ENCODE measurements at regions not wholly inside any gene's neighbourhood (a gene's known extent, or its start where the extent isn't known, plus 50 kb on each side); places are given as distances from the start of the nearest gene placed in this dataset.

- H3K27me3 ChIP-seq (ENCODE audit: control insufficient read depth in 2 of 2, insufficient read depth in 2 of 2, low read length in 2 of 2) = no peaks in the 10 kb centered on the region
- no peak for FAIRE-seq
- DNase-seq (ENCODE audit: low read depth, low spot score) = no peak
Observed at GRCh38 chr2:150672311-150672710, 184.8 kb upstream of the RND3 start.

GRCh38 chr2:150669492-150669891 lies 182.0 kb upstream of the RND3 start:
- dilution Hi-C loops (cut with MboI; ENCODE audit: extremely low pct_ligation_motif_present, low sequenced_read_pairs) = no loop called here
- Histone ChIP-seq H2AFZ (ENCODE audit: low read depth, low read length) (no peak overlapping the region), H3K4me2 (ENCODE audit: insufficient read depth, low read length) (no peak overlapping the region), H3K27ac (ENCODE audit: insufficient read depth, low read depth, low read length) (no peak overlapping the region), H3K9me3 (replicated peaks; ENCODE audit: control insufficient read depth, insufficient read depth, low read length) (no peaks in the 10 kb centered on the region), H3K9ac (replicated peaks; ENCODE audit: extremely low read depth, insufficient read depth, low read length) (no peak overlapping the region), H3K36me3 (ENCODE audit: control insufficient read depth in 2 of 2, extremely low read depth in 1 of 2, insufficient read depth in 2 of 2, low read length in 2 of 2) (no peaks in the 10 kb centered on the region), H3K79me2 (ENCODE audit: control insufficient read depth, insufficient read depth, low read length) (no peaks in the 10 kb centered on the region), H3K4me3 (replicated peaks in 1 of 3; ENCODE audit: insufficient read depth in 1 of 3, low read depth in 1 of 3, low read length in 3 of 3) (no peak overlapping the region), H3K9me1 (replicated peaks; ENCODE audit: control insufficient read depth, extremely low read depth, insufficient read depth, low read length) (no peaks in the 10 kb centered on the region), H3K4me1 (ENCODE audit: control insufficient read depth, extremely low read depth, insufficient read depth, low read length) (no peaks in the 10 kb centered on the region), H3K27me3 (ENCODE audit: control insufficient read depth in 2 of 2, insufficient read depth in 2 of 2, low read length in 2 of 2) (no peaks in the 10 kb centered on the region), H4K20me1 (replicated peaks; ENCODE audit: control insufficient read depth, extremely low read depth, insufficient read depth, low read length) (no peaks in the 10 kb centered on the region)
- intact Hi-C loops (cut with micrococcal nuclease) = no loop called here
- ChIA-PET POLR2A (no interaction called here), CTCF (no interaction called here)
- FAIRE-seq (no peak), DNase-seq (ENCODE audit: low read depth, low spot score) (no peak)
- TF ChIP-seq MYC (IDR thresholded peaks at IDR 0.05; ENCODE audit: low read depth, low read length) = no peak
- no peak for TF ChIP-seq POLR2AphosphoS5 (IDR thresholded peaks at IDR 0.05; ENCODE audit: insufficient read depth, low read depth, low read length)
- TF ChIP-seq JUN (IDR thresholded peaks at IDR 0.05; ENCODE audit: borderline replicate concordance, insufficient read depth, insufficient read length, low read depth) = no peak
- no peak for TF ChIP-seq POLR2A (IDR thresholded peaks at IDR 0.05; ENCODE audit: low read depth, low read length)
- TF ChIP-seq GATA2 (IDR thresholded peaks at IDR 0.05; ENCODE audit: insufficient read depth, insufficient read length, low read depth, low read length) = no peak
- no TSS peak for BruUV-seq (replicated peaks)

More at GRCh38 chr2:150672311-150672710, 184.8 kb upstream of the RND3 start:
- Histone ChIP-seq H3K4me3 (replicated peaks in 1 of 3; ENCODE audit: insufficient read depth in 1 of 3, low read depth in 1 of 3, low read length in 3 of 3) (no peak overlapping the region), H3K79me2 (ENCODE audit: control insufficient read depth, insufficient read depth, low read length) (no peaks in the 10 kb centered on the region), H4K20me1 (replicated peaks; ENCODE audit: control insufficient read depth, extremely low read depth, insufficient read depth, low read length) (no peaks in the 10 kb centered on the region), H3K9me3 (replicated peaks; ENCODE audit: control insufficient read depth, insufficient read depth, low read length) (no peaks in the 10 kb centered on the region), H3K27ac (ENCODE audit: insufficient read depth, low read depth, low read length) (no peak overlapping the region), H3K36me3 (ENCODE audit: control insufficient read depth in 2 of 2, extremely low read depth in 1 of 2, insufficient read depth in 2 of 2, low read length in 2 of 2) (no peaks in the 10 kb centered on the region), H3K4me1 (ENCODE audit: control insufficient read depth, extremely low read depth, insufficient read depth, low read length) (no peaks in the 10 kb centered on the region), H3K9me1 (replicated peaks; ENCODE audit: control insufficient read depth, extremely low read depth, insufficient read depth, low read length) (no peaks in the 10 kb centered on the region), H3K9ac (replicated peaks; ENCODE audit: extremely low read depth, insufficient read depth, low read length) (no peak overlapping the region), H2AFZ (ENCODE audit: low read depth, low read length) (no peak overlapping the region), H3K4me2 (ENCODE audit: insufficient read depth, low read length) (no peak overlapping the region)
- no TSS peak for BruUV-seq (replicated peaks)
- CTCF ChIA-PET = no interaction called here
- no peak for TF ChIP-seq GATA2 (IDR thresholded peaks at IDR 0.05; ENCODE audit: insufficient read depth, insufficient read length, low read depth, low read length)
- TF ChIP-seq JUN (IDR thresholded peaks at IDR 0.05; ENCODE audit: borderline replicate concordance, insufficient read depth, insufficient read length, low read depth) = no peak
- TF ChIP-seq MYC (IDR thresholded peaks at IDR 0.05; ENCODE audit: low read depth, low read length) = no peak
- TF ChIP-seq POLR2AphosphoS5 (IDR thresholded peaks at IDR 0.05; ENCODE audit: insufficient read depth, low read depth, low read length) = no peak
- TF ChIP-seq EZH2 (IDR thresholded peaks at IDR 0.05; ENCODE audit: borderline replicate concordance, low read depth, low read length, severe bottlenecking) = no peak
- TF ChIP-seq FOS (IDR thresholded peaks at IDR 0.05; ENCODE audit: borderline replicate concordance, insufficient read depth, low read length) = no peak
- intact Hi-C loops (cut with micrococcal nuclease) (no loop called here), dilution Hi-C loops (cut with MboI; ENCODE audit: extremely low pct_ligation_motif_present, low sequenced_read_pairs) (no loop called here)
- POLR2A ChIA-PET = no interaction called here

Data from endothelial cell of umbilical vein (primary cell).